MM.1S (cell line): ENCODE measurements at regions not wholly inside any gene's neighbourhood (a gene's known extent, or its start where the extent isn't known, plus 50 kb on each side); places are given as distances from the start of the nearest gene placed in this dataset.

Source experiments
- DNase-seq: peaks from one replicate; pipeline ENCODE4 v3.0.0-alpha.2; 2015
- H2AFZ ChIP-seq: fragments of 300-600 bp; sonication (generic); 2 replicates; pipeline ENCODE4 v1.6.0; 2016; ENCODE audit warnings: antibody characterized with exemption, low read length
- H3F3A ChIP-seq: fragments of 300-600 bp; sonication (generic); 2 replicates; pipeline ENCODE4 v1.6.1; 2016; ENCODE audit warnings: mild to moderate bottlenecking, antibody characterized with exemption, low read length, moderate library complexity, mixed read lengths; ENCODE audit not compliant: insufficient read depth
- H3K27ac ChIP-seq: fragments of 300-600 bp; sonication (generic); 2 replicates; pipeline ENCODE4 v1.5.1; 2016; ENCODE audit warnings: mild to moderate bottlenecking, low read length
- H3K27me3 ChIP-seq: fragments of 300-600 bp; sonication (generic); replicated peaks from 2 replicates; pipeline ENCODE4 v1.6.0; 2016; ENCODE audit warnings: low read length; ENCODE audit not compliant: insufficient read depth
- H3K36me3 ChIP-seq: fragments of 300-600 bp; sonication (generic); replicated peaks from 2 replicates; pipeline ENCODE4 v1.6.1; 2016; ENCODE audit warnings: mild to moderate bottlenecking, low read length, mixed read lengths; ENCODE audit not compliant: insufficient read depth
- H3K4me1 ChIP-seq: fragments of 300-600 bp; sonication (generic); 2 replicates; pipeline ENCODE4 v1.6.1; 2016; ENCODE audit warnings: low read length, mixed read lengths
- H3K4me2 ChIP-seq: fragments of 300-600 bp; sonication (generic); 2 replicates; pipeline ENCODE4 v1.6.0; 2016; ENCODE audit warnings: low read depth, low read length
- H3K4me3 ChIP-seq: fragments of 300-600 bp; sonication (generic); 2 replicates; pipeline ENCODE4 v1.5.1; 2016; ENCODE audit warnings: low read length, mixed read lengths
- H3K79me2 ChIP-seq: fragments of 300-600 bp; sonication (generic); 2 replicates; pipeline ENCODE4 v1.6.1; 2016; ENCODE audit warnings: mixed run types, low read length, mixed read lengths
- H3K9ac ChIP-seq: fragments of 300-600 bp; sonication (generic); 2 replicates; pipeline ENCODE4 v1.6.1; 2016; ENCODE audit warnings: low read length, mixed read lengths
- H3K9me2 ChIP-seq: fragments of 300-600 bp; sonication (generic); replicated peaks from 2 replicates; pipeline ENCODE4 v1.6.1; 2016; ENCODE audit warnings: mild to moderate bottlenecking, low read length, mixed read lengths; ENCODE audit not compliant: insufficient read depth
- H3K9me3 ChIP-seq: fragments of 300-600 bp; sonication (generic); replicated peaks from 2 replicates; pipeline ENCODE4 v1.6.1; 2016; ENCODE audit warnings: mild to moderate bottlenecking, low read length, mixed read lengths; ENCODE audit not compliant: insufficient read depth
- H4K20me1 ChIP-seq: fragments of 300-600 bp; sonication (generic); 2 replicates; pipeline ENCODE4 v1.6.1; 2016; ENCODE audit warnings: mild to moderate bottlenecking, low read length, moderate library complexity, mixed read lengths; ENCODE audit not compliant: insufficient read depth
- EZH2 ChIP-seq: fragments of 300-600 bp; sonication (generic); optimal IDR thresholded peaks from 2 replicates; pipeline ENCODE3; 2017; ENCODE audit warnings: low read depth, mild to moderate bottlenecking, antibody characterized with exemption, low read length, mixed read lengths
- EZH2phosphoT487 ChIP-seq: fragments of 300-600 bp; sonication (generic); IDR thresholded peaks from 2 replicates; pipeline ENCODE4 v1.6.1; 2018; ENCODE audit warnings: antibody characterized with exemption, low read length
- TF ChIP-seq, protein P1 (sequence below): fragments of 300-600 bp; sonication (generic); IDR thresholded peaks from 2 replicates; pipeline ENCODE4 v1.5.1; 2016; ENCODE audit warnings: antibody characterized with exemption, low read length, mixed read lengths

DNA sequence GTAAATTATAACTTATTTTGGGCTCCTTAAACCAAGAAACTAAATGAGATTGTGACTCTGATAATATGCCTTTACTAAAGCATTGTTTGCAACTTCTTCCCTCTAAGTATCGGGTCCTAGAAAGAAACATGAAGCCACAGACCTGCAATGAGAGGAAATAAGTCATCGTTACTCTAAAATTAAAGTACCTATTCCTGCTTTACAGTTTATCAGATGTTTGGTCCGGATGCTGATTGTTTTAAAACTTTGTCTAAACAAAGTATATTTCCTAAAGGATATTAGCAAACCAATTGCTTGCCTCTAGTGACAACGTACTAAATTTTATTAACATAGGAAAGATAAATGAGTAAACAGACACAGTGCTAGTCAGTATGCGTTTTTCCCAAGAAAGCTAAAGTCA lies 216.8 kb downstream of the GJA1 start:
- no peaks in the 10 kb centered on the region for H3K9me3 ChIP-seq
- H3K36me3 ChIP-seq: no peaks in the 10 kb centered on the region
- no peaks in the 10 kb centered on the region for H3K79me2 ChIP-seq
- no peak for DNase-seq
- H4K20me1 ChIP-seq: no peaks in the 10 kb centered on the region
- no peaks in the 10 kb centered on the region for H3F3A ChIP-seq
- no peaks in the 10 kb centered on the region for H3K4me1 ChIP-seq
- H3K4me3 ChIP-seq: no peak overlapping the region
- no peaks in the 10 kb centered on the region for H3K9me2 ChIP-seq
- no peak overlapping the region for H3K27ac ChIP-seq
- TF ChIP-seq, protein P1, sequence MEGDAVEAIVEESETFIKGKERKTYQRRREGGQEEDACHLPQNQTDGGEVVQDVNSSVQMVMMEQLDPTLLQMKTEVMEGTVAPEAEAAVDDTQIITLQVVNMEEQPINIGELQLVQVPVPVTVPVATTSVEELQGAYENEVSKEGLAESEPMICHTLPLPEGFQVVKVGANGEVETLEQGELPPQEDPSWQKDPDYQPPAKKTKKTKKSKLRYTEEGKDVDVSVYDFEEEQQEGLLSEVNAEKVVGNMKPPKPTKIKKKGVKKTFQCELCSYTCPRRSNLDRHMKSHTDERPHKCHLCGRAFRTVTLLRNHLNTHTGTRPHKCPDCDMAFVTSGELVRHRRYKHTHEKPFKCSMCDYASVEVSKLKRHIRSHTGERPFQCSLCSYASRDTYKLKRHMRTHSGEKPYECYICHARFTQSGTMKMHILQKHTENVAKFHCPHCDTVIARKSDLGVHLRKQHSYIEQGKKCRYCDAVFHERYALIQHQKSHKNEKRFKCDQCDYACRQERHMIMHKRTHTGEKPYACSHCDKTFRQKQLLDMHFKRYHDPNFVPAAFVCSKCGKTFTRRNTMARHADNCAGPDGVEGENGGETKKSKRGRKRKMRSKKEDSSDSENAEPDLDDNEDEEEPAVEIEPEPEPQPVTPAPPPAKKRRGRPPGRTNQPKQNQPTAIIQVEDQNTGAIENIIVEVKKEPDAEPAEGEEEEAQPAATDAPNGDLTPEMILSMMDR: no peak
- TF ChIP-seq EZH2phosphoT487: no peak
- TF ChIP-seq EZH2: no peak
- H3K27me3 ChIP-seq: no peaks in the 10 kb centered on the region
- H2AFZ ChIP-seq: no peak overlapping the region
- H3K9ac ChIP-seq: no peak overlapping the region
- no peak overlapping the region for H3K4me2 ChIP-seq

DNA sequence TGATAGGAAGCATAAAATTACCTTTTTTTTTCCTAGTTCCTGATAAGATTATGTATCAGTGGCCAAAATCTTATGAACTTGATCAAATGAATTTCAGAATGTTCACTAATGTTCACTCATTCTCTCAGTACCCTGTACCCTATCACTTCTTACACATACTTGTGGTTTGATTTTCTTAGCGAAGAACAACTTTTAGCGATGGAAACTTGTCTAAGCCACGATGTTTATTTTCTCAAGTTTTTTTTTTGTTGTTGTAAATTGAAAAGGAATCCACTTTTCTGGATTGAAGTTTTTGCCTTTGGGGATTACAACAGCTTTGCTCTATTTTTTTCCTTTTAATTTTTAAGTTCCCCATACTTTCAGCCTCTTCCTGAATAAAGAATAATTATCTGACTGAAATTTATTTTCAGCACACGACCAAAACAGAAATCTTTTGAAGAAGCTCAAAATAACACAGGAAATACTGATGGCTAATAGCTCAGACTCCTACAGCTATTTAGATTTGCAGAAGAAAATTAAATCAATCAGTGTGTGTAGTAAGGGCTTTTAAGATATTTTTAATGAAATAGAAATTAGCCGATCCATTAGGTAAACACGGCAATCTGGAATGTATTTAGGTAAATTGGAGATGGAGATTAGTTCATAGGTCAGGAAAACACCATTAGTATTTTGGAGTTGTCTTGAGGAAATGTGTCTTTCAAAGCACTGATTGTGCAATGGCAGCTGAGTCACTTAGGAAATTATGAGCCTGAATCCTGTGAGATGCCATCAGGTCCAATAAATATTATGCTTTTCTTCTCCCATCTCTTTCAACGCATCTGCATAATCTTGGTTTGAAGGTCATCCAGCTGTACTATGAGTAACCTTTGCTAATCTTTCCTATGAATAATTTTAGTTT lies 217.5 kb downstream of the GJA1 start:
- no peak for DNase-seq
- Histone ChIP-seq H3F3A (no peaks in the 10 kb centered on the region), H4K20me1 (no peaks in the 10 kb centered on the region), H3K79me2 (no peaks in the 10 kb centered on the region), H3K4me1 (no peaks in the 10 kb centered on the region), H3K27ac (no peak overlapping the region), H3K27me3 (no peaks in the 10 kb centered on the region), H3K9ac (no peak overlapping the region), H3K4me2 (no peak overlapping the region), H3K9me2 (no peaks in the 10 kb centered on the region), H3K4me3 (no peak overlapping the region), H2AFZ (no peak overlapping the region), H3K9me3 (no peaks in the 10 kb centered on the region), H3K36me3 (no peaks in the 10 kb centered on the region)
- TF ChIP-seq, protein P1: no peak
- TF ChIP-seq EZH2 (no peak), EZH2phosphoT487 (no peak)

GRCh38 chr6:121653624-121654008 lies 218.2 kb downstream of the GJA1 start:
- no peaks in the 10 kb centered on the region for H3K4me1 ChIP-seq
- no peak overlapping the region for H3K4me2 ChIP-seq
- no peaks in the 10 kb centered on the region for H3K9me3 ChIP-seq
- H3F3A ChIP-seq: no peaks in the 10 kb centered on the region
- TF ChIP-seq EZH2 (no peak), EZH2phosphoT487 (no peak)
- TF ChIP-seq, protein P1: no peak
- no peak overlapping the region for H3K4me3 ChIP-seq
- no peak for DNase-seq
- no peaks in the 10 kb centered on the region for H3K9me2 ChIP-seq
- no peaks in the 10 kb centered on the region for H3K27me3 ChIP-seq
- H3K79me2 ChIP-seq: no peaks in the 10 kb centered on the region
- no peaks in the 10 kb centered on the region for H4K20me1 ChIP-seq
- H3K27ac ChIP-seq: no peak overlapping the region
- H3K36me3 ChIP-seq: no peaks in the 10 kb centered on the region
- H3K9ac ChIP-seq: no peak overlapping the region
- H2AFZ ChIP-seq: no peak overlapping the region
